ENCODE measurements at regions not wholly inside any gene's neighbourhood (a gene's known extent, or its start where the extent isn't known, plus 50 kb on each side); places are given as distances from the start of the nearest gene placed in this dataset.

- TF ChIP-seq, protein P1, sequence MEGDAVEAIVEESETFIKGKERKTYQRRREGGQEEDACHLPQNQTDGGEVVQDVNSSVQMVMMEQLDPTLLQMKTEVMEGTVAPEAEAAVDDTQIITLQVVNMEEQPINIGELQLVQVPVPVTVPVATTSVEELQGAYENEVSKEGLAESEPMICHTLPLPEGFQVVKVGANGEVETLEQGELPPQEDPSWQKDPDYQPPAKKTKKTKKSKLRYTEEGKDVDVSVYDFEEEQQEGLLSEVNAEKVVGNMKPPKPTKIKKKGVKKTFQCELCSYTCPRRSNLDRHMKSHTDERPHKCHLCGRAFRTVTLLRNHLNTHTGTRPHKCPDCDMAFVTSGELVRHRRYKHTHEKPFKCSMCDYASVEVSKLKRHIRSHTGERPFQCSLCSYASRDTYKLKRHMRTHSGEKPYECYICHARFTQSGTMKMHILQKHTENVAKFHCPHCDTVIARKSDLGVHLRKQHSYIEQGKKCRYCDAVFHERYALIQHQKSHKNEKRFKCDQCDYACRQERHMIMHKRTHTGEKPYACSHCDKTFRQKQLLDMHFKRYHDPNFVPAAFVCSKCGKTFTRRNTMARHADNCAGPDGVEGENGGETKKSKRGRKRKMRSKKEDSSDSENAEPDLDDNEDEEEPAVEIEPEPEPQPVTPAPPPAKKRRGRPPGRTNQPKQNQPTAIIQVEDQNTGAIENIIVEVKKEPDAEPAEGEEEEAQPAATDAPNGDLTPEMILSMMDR (IDR thresholded peaks at IDR 0.05): no peak
- Mint-ChIP-seq H3K9me3 (peaks cover 36% of the 10 kb centered on the region), H3K36me3 (ENCODE audit: low read depth) (peaks cover 6% of the 10 kb centered on the region), H3K27ac (no peak overlapping the region), H3K27me3 (ENCODE audit: low read depth, poor library complexity) (peaks cover 3% of the 10 kb centered on the region), H3K4me3 (no peak overlapping the region), H3K4me1 (no peaks in the 10 kb centered on the region)
- DNase-seq: no peak
Measured at GRCh38 chr14:62053188-62053587, 291.0 kb downstream of the SNAPC1 start.

DNA sequence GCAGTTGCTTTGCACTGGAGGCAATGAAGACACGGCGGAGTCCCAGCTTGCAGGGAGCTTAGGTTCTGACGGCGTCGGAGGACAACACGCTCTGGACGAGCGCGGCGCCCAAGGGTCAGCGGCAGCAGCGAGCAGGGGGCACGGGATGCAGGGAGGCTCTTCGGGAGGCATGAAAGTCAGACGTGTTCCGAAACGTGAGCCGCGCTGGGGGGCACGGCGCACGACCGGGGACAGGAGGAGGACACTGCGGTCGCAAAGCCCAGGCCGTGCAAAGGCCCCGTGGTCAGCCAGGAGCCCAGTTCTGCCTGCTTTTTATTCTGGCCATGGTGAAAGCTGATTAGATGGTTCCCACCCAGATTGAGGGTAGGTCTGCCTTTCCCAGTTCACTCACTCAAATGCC, 294.6 kb downstream of the SNAPC1 start:
- H3K9me3 Mint-ChIP-seq: peaks cover 8% of the 10 kb centered on the region

DNA sequence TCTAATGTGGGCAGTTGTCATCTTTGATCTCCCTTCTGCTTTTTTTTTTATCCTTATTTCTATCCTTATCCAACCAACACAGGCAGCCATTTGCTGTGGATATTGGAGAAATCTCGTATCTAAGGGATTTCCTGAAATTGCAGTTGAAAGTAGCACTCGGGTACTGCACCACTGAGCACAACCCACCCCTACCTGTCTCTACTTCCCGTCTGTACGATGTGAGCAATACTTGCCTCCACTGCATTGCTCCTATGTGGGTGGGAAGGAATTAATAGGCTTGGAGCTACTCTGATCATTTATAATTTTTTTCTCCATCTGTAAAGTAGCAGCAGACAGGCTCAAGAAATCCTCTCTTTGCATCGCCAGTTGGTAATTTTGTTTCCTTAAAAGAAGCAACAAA, 300.4 kb downstream of the SNAPC1 start:
- H3K9me3 Mint-ChIP-seq: no peaks in the 10 kb centered on the region
- no peak overlapping the region for H3K4me3 Mint-ChIP-seq
- no peak for DNase-seq
- no peaks in the 10 kb centered on the region for H3K4me1 Mint-ChIP-seq
- TF ChIP-seq, protein P1 (IDR thresholded peaks at IDR 0.05): no peak
- no peaks in the 10 kb centered on the region for H3K36me3 Mint-ChIP-seq (ENCODE audit: low read depth)
- H3K27ac Mint-ChIP-seq: no peak overlapping the region
- H3K27me3 Mint-ChIP-seq (ENCODE audit: low read depth, poor library complexity): peaks cover 6% of the 10 kb centered on the region

More for the DNA sequence above, 294.6 kb downstream of the SNAPC1 start:
- no peak overlapping the region for H3K27ac Mint-ChIP-seq
- no peak for DNase-seq
- no peaks in the 10 kb centered on the region for H3K4me1 Mint-ChIP-seq
- no peaks in the 10 kb centered on the region for H3K36me3 Mint-ChIP-seq (ENCODE audit: low read depth)
- H3K4me3 Mint-ChIP-seq: no peak overlapping the region
- TF ChIP-seq, protein P1 (IDR thresholded peaks at IDR 0.05): no peak
- H3K27me3 Mint-ChIP-seq (ENCODE audit: low read depth, poor library complexity): peaks cover 3% of the 10 kb centered on the region

GRCh38 chr14:62064751-62065323, 302.6 kb downstream of the SNAPC1 start:
- Mint-ChIP-seq H3K36me3 (ENCODE audit: low read depth) (no peaks in the 10 kb centered on the region), H3K4me3 (no peak overlapping the region), H3K27ac (no peak overlapping the region), H3K9me3 (no peaks in the 10 kb centered on the region), H3K27me3 (ENCODE audit: low read depth, poor library complexity) (peaks cover 6% of the 10 kb centered on the region), H3K4me1 (no peaks in the 10 kb centered on the region)
- TF ChIP-seq, protein P1 (IDR thresholded peaks at IDR 0.05): no peak
- DNase-seq: no peak

DNA sequence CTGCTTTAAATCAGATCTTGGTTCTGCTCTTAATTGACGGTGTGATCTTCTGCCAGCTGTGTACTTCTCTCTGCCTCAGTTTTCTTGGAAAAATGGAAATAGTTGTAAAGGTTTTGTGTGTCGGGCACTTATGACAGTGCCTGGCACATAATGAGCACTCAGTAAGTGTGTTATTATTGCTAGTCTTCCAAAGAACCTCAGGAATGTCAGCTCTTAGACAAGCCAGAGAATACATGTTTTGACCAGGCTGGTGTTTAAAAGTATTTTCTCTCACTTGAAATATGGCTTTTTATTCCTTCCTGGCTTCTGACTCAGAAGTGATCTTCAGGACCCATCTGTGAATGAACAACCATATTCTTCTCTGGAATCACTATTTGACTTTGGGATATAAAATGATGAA, 304.1 kb downstream of the SNAPC1 start:
- H3K36me3 Mint-ChIP-seq (ENCODE audit: low read depth): no peaks in the 10 kb centered on the region
- DNase-seq: no peak
- no peak overlapping the region for H3K4me3 Mint-ChIP-seq
- H3K27me3 Mint-ChIP-seq (ENCODE audit: low read depth, poor library complexity): peaks cover 2% of the 10 kb centered on the region
- H3K27ac Mint-ChIP-seq: no peak overlapping the region
- TF ChIP-seq, protein P1 (IDR thresholded peaks at IDR 0.05): no peak
- H3K4me1 Mint-ChIP-seq: peaks cover 9% of the 10 kb centered on the region
- no peaks in the 10 kb centered on the region for H3K9me3 Mint-ChIP-seq

GRCh38 chr14:62071039-62071438, 308.8 kb downstream of the SNAPC1 start:
- H3K4me1 Mint-ChIP-seq: peaks cover 18% of the 10 kb centered on the region
- no peak overlapping the region for H3K4me3 Mint-ChIP-seq
- TF ChIP-seq, protein P1 (IDR thresholded peaks at IDR 0.05): no peak
- no peaks in the 10 kb centered on the region for H3K36me3 Mint-ChIP-seq (ENCODE audit: low read depth)
- DNase-seq: no peak
- peaks cover 2% of the 10 kb centered on the region for H3K27me3 Mint-ChIP-seq (ENCODE audit: low read depth, poor library complexity)
- H3K9me3 Mint-ChIP-seq: no peaks in the 10 kb centered on the region
- H3K27ac Mint-ChIP-seq: no peak overlapping the region
